GM20000 (cell line): ENCODE measurements at regions not wholly inside any gene's neighbourhood (a gene's known extent, or its start where the extent isn't known, plus 50 kb on each side); places are given as distances from the start of the nearest gene placed in this dataset.

Source experiments
- DNase-seq: peaks from one replicate; pipeline ENCODE4 v3.0.0; 2012; ENCODE audit warnings: low spot score
- TF ChIP-seq, protein P1 (sequence below): IDR thresholded peaks from 2 replicates; pipeline ENCODE4 v1.5.1; 2012; ENCODE audit warnings: mild to moderate bottlenecking, control low read depth; ENCODE audit errors: extremely low read depth, missing control alignments

DNA sequence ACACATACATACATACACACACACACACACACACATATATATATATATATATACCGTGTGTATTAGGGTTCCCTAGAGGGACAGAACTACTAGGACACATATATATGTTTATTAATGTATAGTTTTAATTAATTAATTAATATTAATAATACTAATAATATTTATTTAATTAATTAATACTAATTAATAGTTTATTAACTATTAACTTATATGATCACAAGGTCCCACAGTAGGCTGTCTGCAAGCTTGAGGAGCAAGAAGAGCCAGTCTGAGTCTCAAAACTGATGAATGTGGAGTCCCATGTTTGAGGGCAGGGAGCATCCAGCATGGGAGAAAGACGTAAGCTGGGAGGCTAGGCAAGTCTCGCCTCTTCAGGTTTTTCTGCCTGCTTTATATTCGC is 398.0 kb upstream of the KIF2A start:
- TF ChIP-seq, protein P1, sequence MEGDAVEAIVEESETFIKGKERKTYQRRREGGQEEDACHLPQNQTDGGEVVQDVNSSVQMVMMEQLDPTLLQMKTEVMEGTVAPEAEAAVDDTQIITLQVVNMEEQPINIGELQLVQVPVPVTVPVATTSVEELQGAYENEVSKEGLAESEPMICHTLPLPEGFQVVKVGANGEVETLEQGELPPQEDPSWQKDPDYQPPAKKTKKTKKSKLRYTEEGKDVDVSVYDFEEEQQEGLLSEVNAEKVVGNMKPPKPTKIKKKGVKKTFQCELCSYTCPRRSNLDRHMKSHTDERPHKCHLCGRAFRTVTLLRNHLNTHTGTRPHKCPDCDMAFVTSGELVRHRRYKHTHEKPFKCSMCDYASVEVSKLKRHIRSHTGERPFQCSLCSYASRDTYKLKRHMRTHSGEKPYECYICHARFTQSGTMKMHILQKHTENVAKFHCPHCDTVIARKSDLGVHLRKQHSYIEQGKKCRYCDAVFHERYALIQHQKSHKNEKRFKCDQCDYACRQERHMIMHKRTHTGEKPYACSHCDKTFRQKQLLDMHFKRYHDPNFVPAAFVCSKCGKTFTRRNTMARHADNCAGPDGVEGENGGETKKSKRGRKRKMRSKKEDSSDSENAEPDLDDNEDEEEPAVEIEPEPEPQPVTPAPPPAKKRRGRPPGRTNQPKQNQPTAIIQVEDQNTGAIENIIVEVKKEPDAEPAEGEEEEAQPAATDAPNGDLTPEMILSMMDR = no peak
- no peak for DNase-seq

DNA sequence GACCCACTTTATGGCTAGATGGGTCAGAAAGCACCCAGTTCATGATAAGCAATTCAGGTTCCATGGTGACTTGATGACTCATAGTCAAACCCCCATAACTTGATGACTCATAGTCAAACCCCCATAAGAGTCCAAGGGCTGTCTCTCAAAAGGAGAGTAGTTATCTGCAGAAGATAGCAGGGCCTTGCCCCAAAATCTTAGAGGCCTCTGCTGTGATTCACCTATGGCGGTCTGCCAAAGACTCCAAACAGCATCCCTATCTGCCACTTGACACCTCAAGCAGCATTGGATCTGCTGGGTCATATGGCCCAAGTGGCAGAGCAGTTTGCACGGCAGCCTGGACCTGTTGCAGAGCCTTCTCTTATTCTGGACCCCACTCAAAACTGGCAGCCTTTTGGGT is 395.2 kb upstream of the KIF2A start:
- TF ChIP-seq, protein P1 = no peak
- no peak for DNase-seq

DNA sequence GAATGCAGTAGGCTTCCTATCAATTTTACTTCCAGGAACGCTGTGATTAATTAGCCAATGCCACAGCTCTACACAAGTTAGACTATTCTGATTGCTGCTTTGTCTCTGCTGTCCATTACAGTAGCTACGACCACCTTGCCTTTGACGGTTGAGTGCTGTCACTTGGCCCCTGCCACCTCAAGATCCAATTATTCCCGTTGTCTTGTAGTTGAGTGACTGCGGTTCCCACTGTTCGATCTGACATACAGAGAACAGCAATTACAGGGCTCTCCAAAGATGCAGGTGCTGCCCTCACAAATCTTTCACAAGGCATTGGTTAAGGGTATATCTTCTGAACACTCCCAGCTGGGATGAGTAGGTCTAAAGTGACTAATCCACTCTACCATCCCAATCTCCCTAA is 393.4 kb upstream of the KIF2A start:
- no peak for DNase-seq
- TF ChIP-seq, protein P1 = no peak

DNA sequence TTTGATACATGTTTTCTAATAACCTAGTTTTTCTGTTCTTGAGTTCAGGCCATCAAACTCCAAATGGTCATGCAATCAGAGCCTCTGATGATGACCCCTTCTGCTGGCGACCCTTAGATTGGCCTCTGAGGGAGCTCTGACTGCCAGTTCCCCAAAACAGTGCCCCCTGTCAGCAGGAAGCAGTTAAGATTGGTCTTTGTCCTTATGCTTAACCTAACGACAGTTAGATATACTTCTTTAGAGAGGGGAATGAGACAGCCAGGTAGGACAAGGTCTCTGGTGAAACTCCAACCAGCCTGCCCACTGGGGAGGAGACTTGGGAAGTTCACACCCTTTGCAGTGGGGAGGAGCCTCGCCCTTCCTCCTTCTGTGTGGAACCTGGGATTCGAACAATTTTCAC is 390.4 kb upstream of the KIF2A start:
- DNase-seq = no peak

DNA sequence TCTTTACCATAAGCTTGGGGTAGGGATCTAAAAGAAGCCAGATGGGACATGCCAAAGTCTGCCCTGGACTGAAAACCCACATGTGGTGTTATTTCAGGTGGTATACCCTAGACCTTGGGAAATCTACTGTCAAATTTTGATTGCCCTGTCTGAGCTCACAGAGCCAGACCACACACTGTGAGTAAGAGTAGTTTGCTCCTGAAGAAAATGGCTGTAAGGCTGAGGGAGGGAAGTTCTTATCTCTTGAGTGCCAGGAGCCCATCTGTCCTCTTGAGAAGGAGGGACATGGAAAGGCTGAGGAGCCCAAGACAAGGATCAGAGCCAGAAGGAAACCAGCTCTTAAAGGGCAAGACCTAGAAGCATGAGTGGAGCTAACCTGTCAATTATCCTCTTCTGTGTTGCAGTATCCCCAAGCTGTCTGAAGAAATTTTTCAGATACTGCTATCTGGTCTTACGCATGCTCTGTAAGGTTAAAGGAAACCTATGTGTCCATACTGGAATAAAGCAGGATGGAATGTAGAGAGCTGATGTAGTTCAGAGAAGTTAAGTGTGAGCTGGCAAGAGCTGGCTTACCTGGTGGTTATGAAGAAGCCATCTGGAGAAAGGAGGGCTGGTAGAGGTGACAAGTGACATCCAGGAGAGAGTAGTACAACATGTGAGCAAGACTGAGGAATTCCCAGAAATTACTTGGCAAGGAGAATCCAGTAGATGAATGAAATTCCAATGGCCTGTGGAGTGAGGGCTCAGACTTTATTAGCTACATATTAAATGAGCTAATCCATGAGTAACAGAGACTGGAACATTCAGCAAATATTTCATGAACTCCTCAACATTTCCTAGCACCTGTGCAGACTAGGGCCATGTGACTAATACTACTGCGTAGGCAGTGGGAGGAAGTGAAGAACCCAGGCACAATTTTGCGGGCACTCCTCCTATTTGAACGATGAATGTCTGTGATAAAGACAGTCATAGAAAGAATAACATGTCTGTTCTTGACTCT is 389.1 kb upstream of the KIF2A start:
- DNase-seq = no peak
- TF ChIP-seq, protein P1 = no peak

More for the DNA sequence above, 390.4 kb upstream of the KIF2A start:
- TF ChIP-seq, protein P1 = no peak

DNA sequence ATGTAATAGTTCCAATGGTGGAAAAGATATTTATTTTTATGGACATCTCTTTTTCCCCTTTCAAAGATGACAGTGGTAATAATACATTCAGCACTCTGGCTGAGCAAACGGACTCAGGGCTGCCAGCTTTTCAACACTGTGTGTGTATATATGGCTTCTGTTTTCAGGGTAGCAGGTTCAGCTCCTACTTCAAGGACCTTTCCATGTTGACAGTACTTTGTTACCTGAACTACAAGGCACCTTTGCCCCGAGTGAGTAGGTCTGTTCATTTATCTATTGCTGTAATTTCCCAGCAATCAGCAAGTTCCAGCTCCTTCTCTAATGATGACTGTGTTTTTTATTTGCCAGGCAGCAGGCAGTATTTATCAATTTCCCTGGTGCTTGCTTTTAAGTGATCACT is 387.4 kb upstream of the KIF2A start:
- DNase-seq = no peak
- TF ChIP-seq, protein P1 = no peak

DNA sequence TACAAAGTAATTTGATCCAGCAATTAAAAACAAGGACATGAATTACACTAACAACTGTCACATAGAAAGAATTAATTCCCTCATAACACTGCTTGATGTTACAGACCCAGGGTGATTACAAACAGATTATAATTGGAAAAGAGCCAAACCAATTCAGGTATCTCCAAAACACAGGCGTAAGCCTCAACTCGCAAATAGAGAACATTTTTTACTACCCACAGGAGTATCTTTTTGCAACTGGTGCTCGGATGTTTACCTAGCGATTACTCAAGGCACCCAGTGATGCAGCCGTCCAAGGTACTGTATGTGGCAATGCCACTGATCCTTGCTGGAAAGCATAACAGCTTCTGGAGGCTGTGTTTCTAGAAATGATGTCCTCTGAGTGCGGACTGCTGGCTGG is 386.1 kb upstream of the KIF2A start:
- no peak for DNase-seq
- TF ChIP-seq, protein P1 = no peak
